Esophagus squamous epithelium (tissue), 5 donors: ENCODE measurements at regions not wholly inside any gene's neighbourhood (a gene's known extent, or its start where the extent isn't known, plus 50 kb on each side); places are given as distances from the start of the nearest gene placed in this dataset.
A peak's percentile ranks its signal among the peaks of the same experiment; 100 is the strongest.

ENCODE experiments used
- DNase-seq: peaks from one replicate; lab custom pipeline; 2025; lab: John Stamatoyannopoulos, UW
- H3K27ac ChIP-seq, 4 donors: fragments of 200-600 bp; sonication (generic); one replicate each; pipeline ENCODE4 v1.5.1; 2016 to 2019; ENCODE audit warnings: mild to moderate bottlenecking in 1 of 4
- H3K27me3 ChIP-seq, 4 donors: fragments of 200-600 bp; sonication (generic); 1 replicate in 3 of 4; 2 replicates in 1 of 4; pipeline versions ENCODE4 v1.5.1 to v1.6.0; 2017 to 2021; ENCODE audit warnings: antibody characterized with exemption in 1 of 4
- H3K36me3 ChIP-seq, 3 donors: fragments of 200-600 bp; sonication (generic); one replicate each; pipeline ENCODE4 v1.5.1; 2016 to 2019
- H3K4me1 ChIP-seq, 3 donors: fragments of 200-600 bp; sonication (generic); one replicate each; pipeline ENCODE4 v1.5.1; 2017 to 2019
- H3K4me3 ChIP-seq, 4 donors: fragments of 200-600 bp; sonication (generic); 1 replicate in 3 of 4; 2 replicates in 1 of 4; pipeline ENCODE4 v1.5.1; 2016 to 2019; ENCODE audit warnings: mild to moderate bottlenecking in 2 of 4, moderate library complexity in 1 of 4
- H3K9me3 ChIP-seq, 3 donors: fragments of 200-600 bp; sonication (generic); one replicate each; pipeline ENCODE4 v1.5.1; 2016 to 2019
- POLR2A ChIP-seq, 4 donors: fragments of 450-650 bp; IDR thresholded peaks; one replicate each; pipeline ENCODE4 v1.6.1; 2017; ENCODE audit warnings: antibody characterized with exemption in 4 of 4, mild to moderate bottlenecking in 4 of 4, moderate library complexity in 3 of 4
- WGBS, 2 donors: methylation state at CpG; one replicate each; pipeline ENCODE4 v1.1.5; 2018; 5-methylcytosine and 5-hydroxymethylcytosine counted together
- intact Hi-C: fragments of 100-400 bp; cut with DNase I; formaldehyde crosslinking; loops from one replicate; pipeline ENCODE4 v1.15.0; 2022
- TF ChIP-seq, protein P1 (sequence below), 6 experiments: fragments of 450-650 bp in 4 of 6; fragments of 200-600 bp in 2 of 6; sonication (generic) in 2 of 6; IDR thresholded peaks; one replicate each; pipeline ENCODE4 v1.5.1; 2016 to 2019; ENCODE audit warnings: antibody characterized with exemption in 6 of 6, mild to moderate bottlenecking in 4 of 6, moderate library complexity in 4 of 6
- donor health status: DM: yes; HTN: yes; CAD: no.

DNA sequence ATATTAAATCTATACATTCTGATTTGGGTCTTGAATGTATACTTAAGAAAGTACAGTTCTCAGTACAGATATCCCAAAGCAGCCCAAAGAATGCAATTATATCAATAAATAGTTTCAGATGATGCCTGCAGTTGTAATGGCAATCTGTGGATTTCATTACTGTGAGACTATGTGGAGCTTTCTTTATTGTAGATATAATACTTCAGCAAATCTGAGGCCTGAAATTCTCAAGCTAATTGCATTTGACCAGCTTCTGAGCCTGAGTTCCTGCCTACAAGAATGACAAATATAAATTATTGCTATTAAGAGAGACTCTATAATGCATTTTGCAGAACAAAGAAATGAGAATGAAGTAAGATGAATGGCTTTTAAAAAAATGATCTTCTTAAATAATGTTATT lies 320.3 kb downstream of the DKK2 start:
- Histone ChIP-seq H3K9me3 (no peaks in the 10 kb centered on the region), H3K36me3 (no peaks in the 10 kb centered on the region), H3K27ac (no peak overlapping the region), H3K4me1 (no peaks in the 10 kb centered on the region), H3K27me3 (no peaks in the 10 kb centered on the region), H3K4me3 (no peak overlapping the region)
- TF ChIP-seq, protein P1, sequence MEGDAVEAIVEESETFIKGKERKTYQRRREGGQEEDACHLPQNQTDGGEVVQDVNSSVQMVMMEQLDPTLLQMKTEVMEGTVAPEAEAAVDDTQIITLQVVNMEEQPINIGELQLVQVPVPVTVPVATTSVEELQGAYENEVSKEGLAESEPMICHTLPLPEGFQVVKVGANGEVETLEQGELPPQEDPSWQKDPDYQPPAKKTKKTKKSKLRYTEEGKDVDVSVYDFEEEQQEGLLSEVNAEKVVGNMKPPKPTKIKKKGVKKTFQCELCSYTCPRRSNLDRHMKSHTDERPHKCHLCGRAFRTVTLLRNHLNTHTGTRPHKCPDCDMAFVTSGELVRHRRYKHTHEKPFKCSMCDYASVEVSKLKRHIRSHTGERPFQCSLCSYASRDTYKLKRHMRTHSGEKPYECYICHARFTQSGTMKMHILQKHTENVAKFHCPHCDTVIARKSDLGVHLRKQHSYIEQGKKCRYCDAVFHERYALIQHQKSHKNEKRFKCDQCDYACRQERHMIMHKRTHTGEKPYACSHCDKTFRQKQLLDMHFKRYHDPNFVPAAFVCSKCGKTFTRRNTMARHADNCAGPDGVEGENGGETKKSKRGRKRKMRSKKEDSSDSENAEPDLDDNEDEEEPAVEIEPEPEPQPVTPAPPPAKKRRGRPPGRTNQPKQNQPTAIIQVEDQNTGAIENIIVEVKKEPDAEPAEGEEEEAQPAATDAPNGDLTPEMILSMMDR (IDR thresholded peaks at IDR 0.05): no peak
- TF ChIP-seq POLR2A (IDR thresholded peaks at IDR 0.05): no peak
- no peak for DNase-seq
- intact Hi-C loops: no loop called here

DNA sequence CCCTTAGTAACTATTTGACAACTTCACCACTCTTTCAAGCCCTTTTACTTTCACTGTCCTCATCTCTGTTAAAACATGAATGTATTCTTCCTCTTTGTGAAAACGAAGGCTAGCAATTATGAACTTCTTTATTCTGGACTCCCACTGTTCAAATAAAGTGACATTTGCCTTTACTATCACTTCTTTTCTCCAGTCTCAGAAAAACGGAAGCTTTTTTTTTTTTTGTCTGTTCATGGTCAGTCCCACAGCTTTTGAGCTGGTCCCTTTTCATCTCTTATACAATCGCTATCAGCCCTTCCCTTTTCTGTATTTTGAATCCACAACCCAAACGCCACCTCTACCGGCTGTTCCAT lies 327.7 kb downstream of the DKK2 start:
- Histone ChIP-seq H3K4me1 (no peaks in the 10 kb centered on the region), H3K4me3 (no peak overlapping the region), H3K9me3 (peaks cover 0 to 1% (median 0%) of the 10 kb centered on the region in 3 donors), H3K27me3 (no peaks in the 10 kb centered on the region), H3K27ac (peak overlapping the region in 1 of 4 donors; percentile 47), H3K36me3 (no peaks in the 10 kb centered on the region)
- no peak for DNase-seq
- WGBS, 2 donors: 59 to 62% methylated on average over 4 of the region's 5 CpGs
- TF ChIP-seq POLR2A (IDR thresholded peaks at IDR 0.05): no peak
- TF ChIP-seq, protein P1 (IDR thresholded peaks at IDR 0.05): no peak
- intact Hi-C loops: no loop called here

DNA sequence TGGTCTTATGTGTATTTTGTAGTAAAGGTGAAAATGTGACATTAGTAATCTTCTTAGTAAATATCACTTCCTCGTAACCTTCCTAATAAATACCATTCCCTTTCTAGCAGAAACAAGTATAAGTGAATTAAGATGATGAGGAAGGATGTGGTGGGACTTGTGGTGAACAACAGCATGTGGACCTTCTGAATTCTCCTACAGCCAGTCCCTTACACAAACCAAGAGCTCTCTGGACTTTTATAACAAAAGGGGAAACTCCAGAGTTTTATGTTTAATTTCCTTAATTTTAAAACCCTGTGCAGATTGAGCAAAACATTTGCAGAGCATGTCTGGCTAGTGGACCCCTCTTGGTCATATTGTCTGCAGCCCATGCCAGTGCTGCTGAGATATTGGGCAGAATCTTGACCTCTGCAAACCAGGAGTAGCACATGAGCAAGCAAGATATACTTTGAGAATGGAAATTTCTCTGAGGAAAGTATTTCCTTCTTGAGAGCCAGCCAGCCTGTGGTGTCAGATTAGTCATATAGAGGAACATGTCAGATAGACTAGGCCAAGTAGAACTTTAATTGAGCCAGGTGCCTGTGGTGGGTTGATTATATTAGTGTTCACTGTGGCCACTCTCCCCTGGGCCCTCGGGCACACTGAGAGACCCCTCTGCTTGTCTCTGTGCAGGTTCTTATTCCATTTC lies 328.2 kb downstream of the DKK2 start:
- DNase-seq: no peak
- no peak overlapping the region for H3K4me3 ChIP-seq
- H3K9me3 ChIP-seq: peaks cover 0 to 4% (median 0%) of the 10 kb centered on the region in 3 donors
- H3K27ac ChIP-seq: peak overlapping the region in 1 of 4 donors; percentile 47
- intact Hi-C loops: no loop called here
- no peaks in the 10 kb centered on the region for H3K27me3 ChIP-seq
- no peaks in the 10 kb centered on the region for H3K4me1 ChIP-seq
- no peak for TF ChIP-seq POLR2A (IDR thresholded peaks at IDR 0.05)
- TF ChIP-seq, protein P1 (IDR thresholded peaks at IDR 0.05): no peak
- no peaks in the 10 kb centered on the region for H3K36me3 ChIP-seq
- WGBS, 2 donors: 28 to 31% methylated on average over 2 of the region's 2 CpGs

DNA sequence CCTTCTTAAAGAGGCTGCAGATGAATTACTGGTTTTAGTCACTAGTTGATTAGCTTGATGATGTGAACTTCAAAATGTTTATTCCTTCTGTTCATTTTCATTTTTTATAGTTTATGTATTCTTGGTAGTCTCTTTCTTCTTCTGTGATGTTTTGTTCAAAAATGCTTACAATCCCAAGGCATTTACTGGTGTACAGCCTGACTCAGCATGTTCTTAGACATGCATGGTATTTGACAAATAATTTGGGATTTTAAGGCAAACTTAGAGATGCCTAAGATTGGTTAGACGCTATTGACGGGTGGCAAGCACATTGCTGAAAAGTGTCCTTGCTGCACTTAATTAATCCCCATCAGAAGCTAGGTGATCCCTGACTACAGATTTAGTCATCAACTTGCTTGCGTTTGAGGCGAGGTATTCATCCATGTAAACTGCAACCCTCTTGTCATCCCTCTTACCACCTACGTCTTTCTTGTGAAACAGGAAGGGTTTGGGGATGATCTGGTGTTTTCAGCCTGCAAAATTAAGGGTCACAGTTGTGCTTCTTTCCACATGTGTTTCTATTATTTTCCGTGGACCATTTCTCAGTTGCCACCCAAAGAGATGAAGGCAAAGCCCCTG lies 331.8 kb downstream of the DKK2 start:
- no peak for TF ChIP-seq POLR2A (IDR thresholded peaks at IDR 0.05)
- TF ChIP-seq, protein P1 (IDR thresholded peaks at IDR 0.05): no peak
- H3K27me3 ChIP-seq: no peaks in the 10 kb centered on the region
- 62 to 73% methylated on average over 6 of the region's 6 CpGs for WGBS, 2 donors
- H3K4me3 ChIP-seq: no peak overlapping the region
- no peak for DNase-seq
- no peak overlapping the region for H3K27ac ChIP-seq
- intact Hi-C loops: no loop called here
- no peaks in the 10 kb centered on the region for H3K4me1 ChIP-seq
- peaks cover 0 to 4% (median 0%) of the 10 kb centered on the region in 3 donors for H3K9me3 ChIP-seq
- H3K36me3 ChIP-seq: no peaks in the 10 kb centered on the region

DNA sequence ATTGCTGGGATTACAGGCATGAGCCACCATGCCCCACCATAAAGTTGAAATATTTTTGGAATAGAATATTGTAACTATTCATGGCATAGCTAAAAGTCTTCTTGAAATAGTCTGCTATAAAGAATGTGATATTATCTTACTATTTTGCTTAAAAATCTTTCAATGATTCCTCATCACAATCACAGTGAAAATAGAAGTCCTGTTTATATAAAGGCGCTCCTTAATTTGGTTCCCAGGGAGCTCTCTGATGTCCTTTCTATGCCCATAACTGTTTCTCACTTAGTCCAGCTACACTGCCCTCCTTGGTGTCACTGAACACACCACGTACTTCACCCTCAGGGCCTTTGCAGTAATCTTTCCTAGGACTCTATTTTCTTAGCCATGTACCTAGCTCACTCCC lies 331.7 kb upstream of the GIMD1 start:
- H3K36me3 ChIP-seq: no peaks in the 10 kb centered on the region
- peaks cover 0 to 4% (median 0%) of the 10 kb centered on the region in 3 donors for H3K9me3 ChIP-seq
- no peak for TF ChIP-seq POLR2A (IDR thresholded peaks at IDR 0.05)
- TF ChIP-seq, protein P1 (IDR thresholded peaks at IDR 0.05): no peak
- no peaks in the 10 kb centered on the region for H3K27me3 ChIP-seq
- no peaks in the 10 kb centered on the region for H3K4me1 ChIP-seq
- intact Hi-C loops: no loop called here
- no peak overlapping the region for H3K27ac ChIP-seq
- WGBS, 2 donors: 71 to 75% methylated on average over 2 of the region's 2 CpGs
- DNase-seq: no peak
- no peak overlapping the region for H3K4me3 ChIP-seq
